DND-41 (cell line): ENCODE measurements at regions not wholly inside any gene's neighbourhood (a gene's known extent, or its start where the extent isn't known, plus 50 kb on each side); places are given as distances from the start of the nearest gene placed in this dataset.
"Not testable (repeated sequence)": the region's sequence is repeated elsewhere in the genome, so short reads cannot be mapped to it uniquely, and the experiment has no call there.

Experiments used
- EZH2 ChIP-seq: IDR thresholded peaks from 3 replicates; pipeline ENCODE4 v1.6.1; 2012; ENCODE audit warnings: borderline replicate concordance, low read depth, mild to moderate bottlenecking, moderate library complexity, low read length, inconsistent platforms; ENCODE audit not compliant: severe bottlenecking
- TF ChIP-seq, protein P1 (sequence below): IDR thresholded peaks from 2 replicates; pipeline ENCODE4 v1.5.1; 2012; ENCODE audit warnings: borderline replicate concordance, low read length, moderate library complexity, mild to moderate bottlenecking; ENCODE audit not compliant: poor library complexity, severe bottlenecking; ENCODE audit errors: extremely low read depth

DNA sequence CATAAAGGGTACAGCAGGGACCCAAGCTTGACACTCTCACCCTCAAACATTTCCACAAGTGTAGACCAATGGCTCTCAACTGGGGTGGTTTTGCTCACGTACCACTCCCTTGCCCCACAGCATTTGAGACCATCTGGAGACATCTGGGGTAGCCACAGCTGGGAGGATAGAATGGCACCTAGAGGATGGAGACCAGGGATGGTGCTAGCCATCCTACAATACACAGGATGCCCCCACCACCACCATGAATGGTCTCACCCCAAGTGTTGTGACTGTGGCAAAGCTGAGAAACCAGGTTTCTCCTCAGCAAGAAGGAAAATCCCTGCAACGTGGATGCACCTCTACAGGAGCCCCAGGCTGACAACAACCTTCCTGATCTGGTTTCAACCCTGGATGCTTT, 69.1 kb upstream of the CLEC6A start:
- TF ChIP-seq, protein P1, sequence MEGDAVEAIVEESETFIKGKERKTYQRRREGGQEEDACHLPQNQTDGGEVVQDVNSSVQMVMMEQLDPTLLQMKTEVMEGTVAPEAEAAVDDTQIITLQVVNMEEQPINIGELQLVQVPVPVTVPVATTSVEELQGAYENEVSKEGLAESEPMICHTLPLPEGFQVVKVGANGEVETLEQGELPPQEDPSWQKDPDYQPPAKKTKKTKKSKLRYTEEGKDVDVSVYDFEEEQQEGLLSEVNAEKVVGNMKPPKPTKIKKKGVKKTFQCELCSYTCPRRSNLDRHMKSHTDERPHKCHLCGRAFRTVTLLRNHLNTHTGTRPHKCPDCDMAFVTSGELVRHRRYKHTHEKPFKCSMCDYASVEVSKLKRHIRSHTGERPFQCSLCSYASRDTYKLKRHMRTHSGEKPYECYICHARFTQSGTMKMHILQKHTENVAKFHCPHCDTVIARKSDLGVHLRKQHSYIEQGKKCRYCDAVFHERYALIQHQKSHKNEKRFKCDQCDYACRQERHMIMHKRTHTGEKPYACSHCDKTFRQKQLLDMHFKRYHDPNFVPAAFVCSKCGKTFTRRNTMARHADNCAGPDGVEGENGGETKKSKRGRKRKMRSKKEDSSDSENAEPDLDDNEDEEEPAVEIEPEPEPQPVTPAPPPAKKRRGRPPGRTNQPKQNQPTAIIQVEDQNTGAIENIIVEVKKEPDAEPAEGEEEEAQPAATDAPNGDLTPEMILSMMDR = not testable (repeated sequence)
- not testable (repeated sequence) for TF ChIP-seq EZH2
